GM19351 (cell line): ENCODE measurements at regions not wholly inside any gene's neighbourhood (a gene's known extent, or its start where the extent isn't known, plus 50 kb on each side); places are given as distances from the start of the nearest gene placed in this dataset.
A peak's percentile ranks its signal among the peaks of the same experiment; 100 is the strongest.
"Not testable (repeated sequence)": the region's sequence is repeated elsewhere in the genome, so short reads cannot be mapped to it uniquely, and the experiment has no call there.

Experiments used
- ATAC-seq: cut with Tn5 transposase; IDR thresholded peaks from one replicate; pipeline ENCODE4 v1.9.1; 2021; ENCODE audit warnings: mild to moderate bottlenecking, moderate library complexity; ENCODE audit not compliant: unreplicated experiment

- ATAC-seq: no peak
Measured at GRCh38 chr3:25844891-25845290, 55.0 kb downstream of the OXSM start.

GRCh38 chr3:25846282-25846681, 56.4 kb downstream of the OXSM start:
- no peak for ATAC-seq

- ATAC-seq: no peak
Measured at GRCh38 chr3:25849091-25849490, 59.2 kb downstream of the OXSM start.

- no peak for ATAC-seq
Measured at GRCh38 chr3:25849641-25850385, 59.9 kb downstream of the OXSM start.

- not testable (repeated sequence) for ATAC-seq
Measured at GRCh38 chr3:25851693-25852259, 61.9 kb downstream of the OXSM start.

- ATAC-seq: no peak
Measured at GRCh38 chr3:25854214-25854613, 64.3 kb downstream of the OXSM start.

- no peak for ATAC-seq
Measured at GRCh38 chr3:25854635-25855034, 64.7 kb downstream of the OXSM start.

GRCh38 chr3:25855266-25855784, 65.4 kb downstream of the OXSM start:
- no peak for ATAC-seq

GRCh38 chr3:25856902-25857518, 67.1 kb downstream of the OXSM start:
- peak; percentile 93 for ATAC-seq

- no peak for ATAC-seq
Measured at GRCh38 chr3:25861566-25861965, 71.7 kb downstream of the OXSM start.

- ATAC-seq: no peak
Measured at GRCh38 chr3:25863011-25863415, 73.1 kb downstream of the OXSM start.

- no peak for ATAC-seq
Measured at GRCh38 chr3:25863416-25863959, 73.6 kb downstream of the OXSM start.

- ATAC-seq: no peak
Measured at GRCh38 chr3:25870452-25870851, 80.6 kb downstream of the OXSM start.

- peak; percentile 90 for ATAC-seq
Measured at GRCh38 chr3:25872200-25872877, 82.4 kb downstream of the OXSM start.

GRCh38 chr3:25883492-25883891, 93.6 kb downstream of the OXSM start:
- ATAC-seq: no peak

GRCh38 chr3:25884981-25885380, 95.1 kb downstream of the OXSM start:
- no peak for ATAC-seq

GRCh38 chr3:25885544-25885943, 95.7 kb downstream of the OXSM start:
- ATAC-seq: no peak

GRCh38 chr3:25887907-25888306, 98.0 kb downstream of the OXSM start:
- ATAC-seq: no peak

- ATAC-seq: no peak
Measured at GRCh38 chr3:25888892-25889524, 99.1 kb downstream of the OXSM start.

- ATAC-seq: no peak
Measured at GRCh38 chr3:25889525-25889917, 99.6 kb downstream of the OXSM start.

GRCh38 chr3:25894101-25894500, 104.2 kb downstream of the OXSM start:
- no peak for ATAC-seq
